IPS-15b (cell line): ENCODE measurements at regions not wholly inside any gene's neighbourhood (a gene's known extent, or its start where the extent isn't known, plus 50 kb on each side); places are given as distances from the start of the nearest gene placed in this dataset.
"Not testable (repeated sequence)": the region's sequence is repeated elsewhere in the genome, so short reads cannot be mapped to it uniquely, and the experiment has no call there.

ENCODE experiments used
- H3K27me3 ChIP-seq: one replicate; pipeline ENCODE4 v1.6.1; 2013; ENCODE audit warnings: low read length; ENCODE audit not compliant: control insufficient read depth, insufficient read depth
- H3K36me3 ChIP-seq: one replicate; pipeline ENCODE4 v1.6.1; 2013; ENCODE audit warnings: low read length; ENCODE audit not compliant: control insufficient read depth, insufficient read depth
- H3K4me1 ChIP-seq: one replicate; pipeline ENCODE4 v1.6.1; 2013; ENCODE audit warnings: mild to moderate bottlenecking, low read length; ENCODE audit not compliant: control insufficient read depth, insufficient read depth
- H3K4me3 ChIP-seq: one replicate; pipeline ENCODE4 v1.5.1; 2013; ENCODE audit warnings: low read depth, low read length
- H3K9ac ChIP-seq: one replicate; pipeline ENCODE4 v1.6.1; 2013; ENCODE audit warnings: low read depth, mild to moderate bottlenecking, low read length
- H3K9me3 ChIP-seq: one replicate; pipeline ENCODE4 v1.6.1; 2013; ENCODE audit warnings: mild to moderate bottlenecking, low read length; ENCODE audit not compliant: control insufficient read depth, insufficient read depth

DNA sequence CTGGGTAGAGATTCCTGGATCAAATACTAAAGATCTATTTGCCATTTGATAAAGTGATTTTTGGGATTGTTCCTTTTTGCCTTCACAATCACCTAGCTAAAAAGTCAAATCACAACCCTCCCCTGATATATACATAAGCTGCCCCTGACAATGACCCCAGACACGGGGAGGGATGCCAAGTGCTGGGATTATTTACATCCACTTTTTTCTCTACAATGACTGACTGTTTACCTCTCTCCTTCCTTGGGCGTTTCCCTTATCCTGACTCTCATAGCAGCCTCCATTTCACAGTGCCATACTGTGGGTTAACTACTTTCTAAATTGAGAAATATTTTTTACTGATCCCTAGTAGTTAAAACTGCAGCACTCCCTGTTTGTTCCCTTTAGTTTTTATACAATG is 150.8 kb upstream of the TMEM170B start:
- Histone ChIP-seq H3K36me3 (no peaks in the 10 kb centered on the region), H3K27me3 (no peaks in the 10 kb centered on the region), H3K4me1 (no peaks in the 10 kb centered on the region), H3K9ac (no peak overlapping the region), H3K9me3 (no peaks in the 10 kb centered on the region), H3K4me3 (no peak overlapping the region)

DNA sequence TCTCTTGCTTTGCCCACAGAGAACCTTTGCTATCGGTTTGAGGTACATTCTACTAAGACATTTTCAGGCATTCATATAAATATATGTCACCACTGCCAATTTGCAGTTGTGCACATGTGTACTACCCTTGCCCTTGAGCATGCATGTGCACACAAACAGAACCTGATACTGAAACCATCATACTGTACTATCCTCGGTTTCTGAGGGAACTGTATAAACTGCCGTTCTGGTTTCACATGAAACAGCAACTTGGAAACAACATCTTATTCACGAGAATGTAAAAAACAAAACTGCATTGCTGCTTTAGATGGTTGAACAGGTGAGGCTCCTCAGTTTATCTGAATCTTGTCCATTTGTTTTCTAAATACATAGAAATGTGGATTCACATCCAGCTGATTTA is 151.2 kb upstream of the TMEM170B start:
- no peaks in the 10 kb centered on the region for H3K9me3 ChIP-seq
- no peak overlapping the region for H3K4me3 ChIP-seq
- H3K4me1 ChIP-seq, result no peaks in the 10 kb centered on the region
- H3K27me3 ChIP-seq, result no peaks in the 10 kb centered on the region
- H3K9ac ChIP-seq, result no peak overlapping the region
- no peaks in the 10 kb centered on the region for H3K36me3 ChIP-seq

- no peak overlapping the region for H3K4me3 ChIP-seq
- no peaks in the 10 kb centered on the region for H3K9me3 ChIP-seq
- no peak overlapping the region for H3K9ac ChIP-seq
- H3K4me1 ChIP-seq, result no peaks in the 10 kb centered on the region
- no peaks in the 10 kb centered on the region for H3K36me3 ChIP-seq
- H3K27me3 ChIP-seq, result no peaks in the 10 kb centered on the region
Measured at GRCh38 chr6:11384531-11385309, 152.3 kb upstream of the NEDD9 start.

- H3K9me3 ChIP-seq, result no peaks in the 10 kb centered on the region
- no peak overlapping the region for H3K9ac ChIP-seq
- no peaks in the 10 kb centered on the region for H3K4me1 ChIP-seq
- H3K4me3 ChIP-seq, result no peak overlapping the region
- no peaks in the 10 kb centered on the region for H3K27me3 ChIP-seq
- H3K36me3 ChIP-seq, result no peaks in the 10 kb centered on the region
Measured at GRCh38 chr6:11381801-11382513, 149.5 kb upstream of the NEDD9 start.

DNA sequence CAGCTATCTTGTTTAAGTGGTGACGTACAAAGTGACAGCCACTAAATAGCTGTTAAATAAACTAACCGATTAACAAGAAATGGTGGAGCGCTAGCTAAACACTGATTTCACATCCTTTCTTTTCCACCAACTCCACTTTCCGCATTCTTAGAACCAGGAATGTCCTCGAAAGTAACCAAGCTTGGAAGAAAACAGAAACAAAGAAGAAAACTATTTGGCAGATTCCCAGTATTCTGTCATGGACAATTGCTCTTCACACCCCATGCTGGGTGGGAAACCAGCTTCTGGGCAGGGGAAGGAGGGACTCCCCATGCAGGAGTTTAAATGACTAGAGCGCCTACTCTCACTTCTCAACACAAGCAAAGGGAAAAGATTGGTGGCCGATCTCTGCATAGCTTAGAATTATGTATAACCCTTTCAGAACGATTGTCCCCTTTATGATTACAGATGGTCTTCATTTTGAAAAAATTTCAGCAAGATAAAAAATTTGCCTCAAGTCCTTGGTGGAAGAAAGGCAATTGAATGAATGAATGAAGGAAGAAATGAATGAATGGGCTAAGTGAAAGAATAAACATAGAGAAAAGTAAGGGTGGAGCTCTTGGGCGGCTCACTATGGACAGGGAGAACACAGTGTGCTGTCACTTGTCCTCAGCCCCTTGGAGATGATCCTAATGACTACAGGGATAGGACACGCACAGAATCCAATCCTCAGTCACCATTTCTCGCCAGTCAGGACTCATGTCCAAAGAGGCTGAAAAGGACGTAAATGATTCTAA is 148.7 kb upstream of the NEDD9 start:
- Histone ChIP-seq H3K4me3 (no peak overlapping the region), H3K4me1 (no peaks in the 10 kb centered on the region), H3K9ac (no peak overlapping the region), H3K36me3 (no peaks in the 10 kb centered on the region), H3K9me3 (peaks cover 3% of the 10 kb centered on the region), H3K27me3 (no peaks in the 10 kb centered on the region)

- H3K9me3 ChIP-seq, result peaks cover 3% of the 10 kb centered on the region
- H3K9ac ChIP-seq, result no peak overlapping the region
- no peaks in the 10 kb centered on the region for H3K36me3 ChIP-seq
- no peaks in the 10 kb centered on the region for H3K4me1 ChIP-seq
- H3K27me3 ChIP-seq, result no peaks in the 10 kb centered on the region
- no peak overlapping the region for H3K4me3 ChIP-seq
Measured at GRCh38 chr6:11380549-11380948, 148.1 kb upstream of the NEDD9 start.

GRCh38 chr6:11379805-11380204 is 147.3 kb upstream of the NEDD9 start:
- no peaks in the 10 kb centered on the region for H3K4me1 ChIP-seq
- no peaks in the 10 kb centered on the region for H3K27me3 ChIP-seq
- no peak overlapping the region for H3K4me3 ChIP-seq
- H3K9ac ChIP-seq, result no peak overlapping the region
- peaks cover 3% of the 10 kb centered on the region for H3K9me3 ChIP-seq
- H3K36me3 ChIP-seq, result no peaks in the 10 kb centered on the region

DNA sequence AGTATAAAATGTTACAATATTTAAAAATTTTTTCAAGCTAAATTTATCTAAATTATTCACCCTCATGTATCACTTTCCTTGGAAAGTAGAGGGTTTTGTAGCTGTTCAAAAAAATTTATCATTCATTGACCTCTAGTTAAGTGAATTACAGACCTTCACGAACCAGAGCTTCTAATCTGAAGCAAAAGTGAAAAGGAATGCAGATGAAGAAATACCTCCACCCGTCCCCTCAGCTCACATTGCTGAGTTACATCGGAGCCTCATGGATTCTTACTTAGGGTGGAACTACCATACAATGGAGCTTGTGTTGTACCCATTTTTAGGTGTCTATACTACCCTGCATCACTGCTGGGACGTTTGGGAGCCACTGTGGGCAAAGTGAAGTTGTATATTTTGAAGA is 146.2 kb upstream of the NEDD9 start:
- Histone ChIP-seq H3K9ac (no peak overlapping the region), H3K4me3 (no peak overlapping the region), H3K27me3 (no peaks in the 10 kb centered on the region), H3K4me1 (no peaks in the 10 kb centered on the region), H3K9me3 (peaks cover 3% of the 10 kb centered on the region), H3K36me3 (no peaks in the 10 kb centered on the region)

GRCh38 chr6:11374036-11375010 is 141.9 kb upstream of the NEDD9 start:
- Histone ChIP-seq H3K27me3 (no peaks in the 10 kb centered on the region), H3K4me1 (no peaks in the 10 kb centered on the region), H3K9me3 (peaks cover 3% of the 10 kb centered on the region), H3K36me3 (no peaks in the 10 kb centered on the region), H3K9ac (no peak overlapping the region), H3K4me3 (no peak overlapping the region)

DNA sequence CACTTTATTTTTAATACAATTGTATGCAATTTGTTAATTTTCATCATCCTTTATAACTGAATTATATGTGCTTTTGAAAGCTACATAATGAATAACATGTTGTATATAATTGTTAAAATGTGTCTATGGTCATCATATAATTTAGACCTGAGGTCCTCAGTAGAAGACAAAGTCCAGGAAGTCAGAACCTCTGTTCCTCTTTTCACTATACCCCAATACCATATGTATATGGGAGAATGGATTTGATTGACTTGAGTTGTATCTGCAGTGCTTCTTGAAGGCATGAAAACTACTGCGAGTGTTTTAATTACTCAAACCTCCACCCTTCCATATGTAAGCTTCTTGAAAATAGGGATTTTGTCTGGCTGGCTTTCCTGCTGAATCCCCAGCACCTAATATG is 140.7 kb upstream of the NEDD9 start:
- Histone ChIP-seq H3K9me3 (peaks cover 3% of the 10 kb centered on the region), H3K4me3 (no peak overlapping the region), H3K36me3 (no peaks in the 10 kb centered on the region), H3K4me1 (no peaks in the 10 kb centered on the region), H3K9ac (no peak overlapping the region), H3K27me3 (no peaks in the 10 kb centered on the region)

DNA sequence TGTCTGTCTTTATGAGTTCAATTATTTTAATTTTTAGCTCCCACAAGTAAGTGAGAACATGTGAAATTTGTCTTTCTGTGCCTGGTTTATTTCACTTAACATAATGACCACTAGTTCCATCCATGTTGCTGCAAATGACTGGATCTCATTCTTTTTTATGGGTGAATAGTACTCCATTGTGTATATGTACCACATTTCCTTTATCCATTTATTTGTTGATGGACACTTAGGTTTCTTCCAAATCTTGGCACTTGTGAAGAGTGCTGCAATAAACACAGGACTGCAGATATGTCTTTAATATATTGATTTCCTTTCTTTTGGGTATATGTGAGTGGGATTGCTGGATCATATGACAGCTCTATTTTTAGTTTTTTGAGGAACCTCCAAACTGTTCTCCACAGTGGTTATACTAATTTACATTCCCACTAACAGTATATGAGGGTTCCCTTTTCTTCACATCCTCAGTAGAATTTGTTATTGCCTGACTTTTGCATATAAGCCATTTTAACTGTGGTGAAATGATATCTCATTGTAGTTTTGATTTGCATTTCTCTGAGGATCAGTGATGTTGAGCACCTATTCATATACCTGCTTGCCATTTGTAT is 139.8 kb upstream of the NEDD9 start:
- not testable (repeated sequence) for H3K4me1 ChIP-seq, H3K4me3 ChIP-seq, H3K27me3 ChIP-seq

More for the DNA sequence above, 139.8 kb upstream of the NEDD9 start:
- H3K9me3 ChIP-seq, H3K36me3 ChIP-seq, H3K9ac ChIP-seq: not testable (repeated sequence)
